ENCODE measurements at regions not wholly inside any gene's neighbourhood (a gene's known extent, or its start where the extent isn't known, plus 50 kb on each side); places are given as distances from the start of the nearest gene placed in this dataset.

GRCh38 chr6:40973304-40973703, 65.7 kb downstream of the UNC5CL start:
- DNase-seq (ENCODE audit: low read depth in 2 of 3, low spot score in 2 of 3), result no peak

- no peak for DNase-seq (ENCODE audit: low read depth in 2 of 3, low spot score in 2 of 3)
These were observed 66.2 kb downstream of the UNC5CL start for GRCh38 chr6:40972814-40973213.

- DNase-seq (ENCODE audit: low read depth in 2 of 3, low spot score in 2 of 3), result no peak
These were observed 66.8 kb downstream of the UNC5CL start for GRCh38 chr6:40972190-40972589.

GRCh38 chr6:40968620-40969164, 70.3 kb downstream of the UNC5CL start:
- DNase-seq (ENCODE audit: low read depth in 2 of 3, low spot score in 2 of 3), result no peak

GRCh38 chr6:40966860-40967259, 72.2 kb downstream of the UNC5CL start:
- no peak for DNase-seq (ENCODE audit: low read depth in 2 of 3, low spot score in 2 of 3)

- DNase-seq (ENCODE audit: low read depth in 2 of 3, low spot score in 2 of 3), result no peak
These were observed 74.0 kb downstream of the UNC5CL start for GRCh38 chr6:40965046-40965445.

- DNase-seq (ENCODE audit: low read depth in 2 of 3, low spot score in 2 of 3), result no peak
These were observed 76.0 kb downstream of the UNC5CL start for GRCh38 chr6:40963019-40963418.

- peak in 2 of 3 donors; percentile 29 to 31 for DNase-seq (ENCODE audit: low read depth in 2 of 3, low spot score in 2 of 3)
These were observed 76.8 kb downstream of the UNC5CL start for GRCh38 chr6:40962241-40962640.

- DNase-seq (ENCODE audit: low read depth in 2 of 3, low spot score in 2 of 3), result no peak
These were observed 77.2 kb downstream of the UNC5CL start for GRCh38 chr6:40961831-40962230.

GRCh38 chr6:40960742-40961430, 78.1 kb downstream of the UNC5CL start:
- DNase-seq (ENCODE audit: low read depth in 2 of 3, low spot score in 2 of 3), result no peak

- no peak for DNase-seq (ENCODE audit: low read depth in 2 of 3, low spot score in 2 of 3)
These were observed 79.2 kb downstream of the UNC5CL start for GRCh38 chr6:40959781-40960327.

- DNase-seq (ENCODE audit: low read depth in 2 of 3, low spot score in 2 of 3), result no peak
These were observed 80.3 kb downstream of the UNC5CL start for GRCh38 chr6:40958738-40959137.

- DNase-seq (ENCODE audit: low read depth in 2 of 3, low spot score in 2 of 3), result no peak
These were observed 81.2 kb downstream of the UNC5CL start for GRCh38 chr6:40957616-40958492.

GRCh38 chr6:40956936-40957335, 82.1 kb downstream of the UNC5CL start:
- no peak for DNase-seq (ENCODE audit: low read depth in 2 of 3, low spot score in 2 of 3)

GRCh38 chr6:40955178-40955545, 83.9 kb downstream of the UNC5CL start:
- DNase-seq (ENCODE audit: low read depth in 2 of 3, low spot score in 2 of 3), result no peak

GRCh38 chr6:40954446-40955177, 84.4 kb downstream of the UNC5CL start:
- no peak for DNase-seq (ENCODE audit: low read depth in 2 of 3, low spot score in 2 of 3)

- DNase-seq (ENCODE audit: low read depth in 2 of 3, low spot score in 2 of 3), result no peak
These were observed 85.5 kb downstream of the UNC5CL start for GRCh38 chr6:40953486-40953885.

GRCh38 chr6:40950986-40951698, 87.9 kb downstream of the UNC5CL start:
- DNase-seq (ENCODE audit: low read depth in 2 of 3, low spot score in 2 of 3), result no peak

GRCh38 chr6:40948570-40948969, 90.5 kb downstream of the UNC5CL start:
- no peak for DNase-seq (ENCODE audit: low read depth in 2 of 3, low spot score in 2 of 3)

GRCh38 chr6:40947876-40948526, 91.0 kb downstream of the UNC5CL start:
- no peak for DNase-seq (ENCODE audit: low read depth in 2 of 3, low spot score in 2 of 3)
